ENCODE measurements at regions not wholly inside any gene's neighbourhood (a gene's known extent, or its start where the extent isn't known, plus 50 kb on each side); places are given as distances from the start of the nearest gene placed in this dataset.

DNA sequence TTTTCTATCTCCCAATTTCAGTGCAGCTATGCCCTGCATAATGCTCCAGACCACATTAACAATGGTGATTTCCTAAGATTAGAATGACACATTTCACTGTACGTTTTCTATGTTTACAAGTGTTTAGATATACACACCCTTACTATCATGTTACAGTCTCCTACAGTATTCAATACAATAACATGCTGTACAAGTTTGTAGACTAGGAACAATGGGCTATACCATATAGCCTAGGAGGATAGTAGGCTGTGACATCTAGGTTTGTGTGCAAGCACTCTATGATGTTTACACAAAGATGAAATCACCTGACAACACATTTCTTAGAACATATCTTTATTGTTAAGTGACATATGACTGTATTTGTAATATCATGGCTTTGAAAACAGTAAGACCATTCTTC, 1435.6 kb upstream of the NUDT12 start:
- DNase-seq (ENCODE audit: low read depth in 2 of 2, low spot score in 1 of 2), result no peak

- DNase-seq (ENCODE audit: low read depth in 2 of 2, low spot score in 1 of 2), result no peak
Observed at GRCh38 chr5:104987074-104987473, 1424.5 kb upstream of the NUDT12 start.

- DNase-seq (ENCODE audit: low read depth in 2 of 2, low spot score in 1 of 2), result no peak
Observed at GRCh38 chr5:104977529-104977928, 1414.9 kb upstream of the NUDT12 start.

GRCh38 chr5:104967806-104968410, 1405.3 kb upstream of the NUDT12 start:
- DNase-seq (ENCODE audit: low read depth in 2 of 2, low spot score in 1 of 2), result no peak

DNA sequence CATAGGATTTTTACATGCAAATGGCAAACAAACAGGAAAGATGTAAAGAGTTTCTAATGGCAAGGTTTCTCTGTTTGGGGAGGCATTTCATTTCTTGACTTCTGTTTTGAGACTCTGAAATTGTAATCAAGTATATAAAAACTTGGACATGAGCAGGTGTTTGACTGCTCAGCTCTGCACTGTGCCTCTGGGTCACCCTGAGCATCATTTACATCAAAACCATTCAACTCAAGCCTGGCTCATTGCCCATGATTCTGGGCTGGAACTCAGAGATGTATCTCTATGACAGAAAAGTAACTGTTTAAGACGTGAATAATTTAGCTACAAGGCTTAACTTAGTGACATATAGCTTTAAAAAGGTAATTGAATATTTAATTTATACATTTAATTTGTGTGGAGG, 1402.4 kb upstream of the NUDT12 start:
- DNase-seq (ENCODE audit: low read depth in 2 of 2, low spot score in 1 of 2), result no peak

DNA sequence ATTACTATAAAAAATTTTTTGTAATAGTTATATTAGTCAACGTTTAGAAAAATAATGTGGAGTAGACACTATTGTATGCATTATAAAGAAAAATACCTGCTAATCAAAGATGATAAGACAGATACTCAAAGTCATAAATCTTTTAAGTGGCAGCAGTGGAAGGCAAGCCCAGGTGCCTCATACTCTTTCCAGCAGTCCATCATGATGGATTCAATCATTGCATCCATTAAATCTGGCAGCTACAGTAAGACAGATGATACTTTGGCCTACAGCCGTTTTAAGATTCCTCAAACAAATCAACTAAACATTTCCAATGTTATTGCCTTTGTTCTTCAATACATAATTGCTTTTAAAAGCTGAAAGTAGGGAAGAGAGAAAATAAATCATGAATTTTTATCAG, 1392.9 kb upstream of the NUDT12 start:
- DNase-seq (ENCODE audit: low read depth in 2 of 2, low spot score in 1 of 2), result no peak

DNA sequence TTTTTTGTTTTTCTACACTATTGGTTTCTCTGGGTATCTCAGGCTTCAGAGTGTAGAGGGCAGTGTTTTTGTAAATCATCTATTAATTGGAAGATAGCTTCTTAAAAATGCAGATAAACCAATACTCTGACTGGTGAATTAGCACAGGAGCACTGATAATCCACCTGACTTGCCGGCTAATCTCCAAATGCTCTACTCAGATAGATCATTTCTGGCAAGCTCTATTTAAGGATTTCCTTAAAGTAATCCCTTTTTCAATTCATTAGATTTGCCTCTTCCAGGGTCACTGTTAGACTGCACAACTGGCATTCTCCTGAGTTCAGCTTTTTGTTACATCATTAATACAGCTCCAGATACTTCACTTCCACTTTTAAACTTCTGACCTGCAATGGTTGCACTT, 1390.3 kb upstream of the NUDT12 start:
- no peak for DNase-seq (ENCODE audit: low read depth in 2 of 2, low spot score in 1 of 2)

GRCh38 chr5:104951829-104952228, 1389.2 kb upstream of the NUDT12 start:
- no peak for DNase-seq (ENCODE audit: low read depth in 2 of 2, low spot score in 1 of 2)

- no peak for DNase-seq (ENCODE audit: low read depth in 2 of 2, low spot score in 1 of 2)
Observed at GRCh38 chr5:104947076-104947475, 1384.5 kb upstream of the NUDT12 start.

DNA sequence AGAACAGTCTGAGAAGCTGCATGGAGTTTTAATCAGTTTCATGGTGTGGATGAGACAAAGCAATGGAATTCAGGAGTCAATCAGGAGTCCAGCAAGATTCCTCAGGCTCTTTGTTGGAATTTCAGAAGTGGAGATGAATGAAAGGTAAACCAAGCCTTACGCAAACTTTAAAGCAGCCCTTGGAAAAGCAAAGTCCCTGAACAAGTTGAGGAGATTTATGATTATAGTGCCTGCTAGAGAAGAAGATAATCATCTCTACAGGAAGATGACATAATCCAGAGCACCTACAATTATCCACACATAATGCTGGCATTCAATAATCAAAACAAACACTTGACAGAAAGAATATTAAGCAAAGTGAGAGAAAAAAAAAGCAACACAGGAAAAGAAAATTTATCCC, 1380.1 kb upstream of the NUDT12 start:
- DNase-seq (ENCODE audit: low read depth in 2 of 2, low spot score in 1 of 2), result no peak

DNA sequence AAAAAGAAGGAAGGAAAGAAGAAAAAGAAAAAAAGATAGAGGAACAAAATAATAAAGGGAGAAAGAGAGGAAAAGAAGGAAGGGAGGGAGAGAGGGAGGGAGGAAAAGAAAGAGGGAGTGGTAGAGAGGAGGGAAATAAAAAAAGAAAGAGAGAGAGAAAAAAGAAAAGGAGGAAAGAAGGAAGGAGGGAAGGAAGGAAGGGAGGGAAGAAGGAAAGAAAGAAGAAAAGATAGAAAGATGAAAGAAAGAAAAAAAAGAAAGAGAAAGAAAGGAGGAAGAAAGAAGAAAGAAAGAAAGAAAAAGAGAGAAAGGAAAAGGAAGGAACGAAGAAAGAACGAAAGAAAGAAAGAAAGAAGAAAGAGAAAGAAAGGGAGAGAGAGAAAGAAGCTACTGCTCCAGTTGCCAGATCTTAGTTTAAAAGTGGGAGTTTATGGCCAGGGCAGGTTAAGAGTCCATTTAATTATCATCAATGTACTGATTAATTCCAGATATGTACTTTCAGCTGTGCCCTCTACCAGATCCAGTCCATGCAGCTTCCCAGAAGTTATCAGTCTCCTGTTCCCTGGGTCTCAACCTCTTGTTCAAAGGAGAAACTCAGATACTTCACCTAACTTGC, 1378.5 kb upstream of the NUDT12 start:
- no peak for DNase-seq (ENCODE audit: low read depth in 2 of 2, low spot score in 1 of 2)

- DNase-seq (ENCODE audit: low read depth in 2 of 2, low spot score in 1 of 2), result no peak
Observed at GRCh38 chr5:104937598-104937997, 1375.0 kb upstream of the NUDT12 start.

DNA sequence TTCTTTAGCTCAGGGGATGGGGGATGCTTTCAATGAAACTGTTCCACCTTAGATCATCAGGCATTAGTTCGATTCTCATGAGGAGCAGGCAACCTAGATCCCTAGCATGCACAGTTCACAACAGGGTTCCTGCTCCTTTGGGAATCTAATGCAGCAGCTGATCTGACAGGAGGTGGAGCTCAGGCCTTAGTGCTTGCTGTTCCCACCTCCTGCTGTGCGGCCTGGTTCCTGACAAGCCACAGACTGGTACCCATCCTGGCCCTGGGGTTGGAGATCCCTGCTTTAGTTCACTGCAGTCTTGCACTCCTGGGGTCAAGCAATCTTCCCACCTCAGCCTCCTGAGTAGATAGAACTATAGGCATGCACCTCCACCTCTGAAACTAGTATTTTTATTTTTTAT, 1369.8 kb upstream of the NUDT12 start:
- no peak for DNase-seq (ENCODE audit: low read depth in 2 of 2, low spot score in 1 of 2)

DNA sequence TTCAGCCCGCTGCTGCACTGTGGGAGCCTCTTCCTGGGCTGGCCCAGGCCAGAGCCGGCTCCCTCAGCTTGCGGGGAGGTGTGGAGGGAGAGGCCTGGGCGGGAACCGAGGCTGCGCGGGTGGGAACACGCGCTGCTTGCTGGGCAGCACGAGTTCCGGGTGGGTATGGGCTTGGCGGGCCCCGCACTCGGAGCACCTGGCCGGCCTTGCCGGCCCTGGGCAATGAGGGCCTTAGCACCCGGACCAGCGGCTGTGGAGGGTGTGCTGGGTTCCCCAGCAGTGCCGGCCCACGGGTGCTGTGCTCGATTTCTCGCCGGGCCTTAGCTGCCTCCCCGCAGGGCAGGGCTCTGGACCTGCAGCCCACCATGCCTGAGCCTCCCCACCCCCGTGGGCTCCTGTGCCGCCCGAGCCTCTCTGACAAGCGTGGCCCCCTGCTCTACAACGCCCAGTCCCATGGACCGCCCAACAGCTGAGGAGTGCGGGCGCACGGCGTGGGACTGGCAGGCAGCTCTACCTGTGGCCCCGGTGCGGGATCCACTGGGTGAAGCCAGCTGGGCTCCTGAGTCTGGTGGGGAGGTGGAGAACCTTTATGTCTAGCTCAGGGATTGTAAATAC, 1366.4 kb upstream of the NUDT12 start:
- no peak for DNase-seq (ENCODE audit: low read depth in 2 of 2, low spot score in 1 of 2)

GRCh38 chr5:104915226-104915625, 1352.6 kb upstream of the NUDT12 start:
- DNase-seq (ENCODE audit: low read depth in 2 of 2, low spot score in 1 of 2), result no peak

- no peak for DNase-seq (ENCODE audit: low read depth in 2 of 2, low spot score in 1 of 2)
Observed at GRCh38 chr5:104914536-104915070, 1352.0 kb upstream of the NUDT12 start.

GRCh38 chr5:104913841-104914281, 1351.3 kb upstream of the NUDT12 start:
- DNase-seq (ENCODE audit: low read depth in 2 of 2, low spot score in 1 of 2), result no peak

DNA sequence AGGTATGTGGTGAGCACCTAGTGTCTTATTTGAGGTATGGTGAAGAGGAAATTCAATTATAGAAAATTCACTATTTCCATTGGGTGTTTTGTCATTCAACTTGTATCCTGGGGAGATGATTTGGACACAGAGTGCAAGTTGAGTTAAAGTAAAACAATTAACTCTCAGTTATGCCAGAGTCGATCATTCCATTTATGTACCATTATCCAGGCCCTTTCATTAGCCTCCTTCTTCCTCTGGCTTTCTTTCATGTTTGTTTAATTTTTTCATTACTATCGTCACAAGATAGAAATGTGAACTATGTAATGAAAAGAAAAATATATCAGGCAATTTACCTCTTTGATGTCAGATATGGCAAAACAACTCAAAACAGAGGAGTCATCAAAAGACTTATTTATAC, 1347.2 kb upstream of the NUDT12 start:
- DNase-seq (ENCODE audit: low read depth in 2 of 2, low spot score in 1 of 2), result no peak

DNA sequence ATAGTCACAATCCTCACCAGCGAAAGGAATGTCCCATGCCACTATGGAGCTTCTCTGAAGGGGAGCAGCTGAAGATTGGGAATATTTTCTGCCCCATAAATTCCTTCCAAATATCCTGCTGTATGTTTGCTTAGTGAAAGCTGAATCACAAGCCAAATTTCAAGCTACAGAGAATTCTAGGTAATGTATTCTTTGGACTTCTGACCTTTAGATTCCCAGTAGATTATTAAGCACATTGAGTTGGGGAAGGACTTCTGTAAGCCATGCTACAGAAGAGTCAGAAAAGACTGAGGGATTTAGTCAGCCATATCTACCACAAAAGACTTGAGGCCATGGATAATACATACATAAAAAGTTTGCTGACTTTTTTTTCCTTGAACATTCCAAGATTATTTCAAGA, 1342.0 kb upstream of the NUDT12 start:
- DNase-seq (ENCODE audit: low read depth in 2 of 2, low spot score in 1 of 2), result no peak

GRCh38 chr5:104903941-104904340, 1341.4 kb upstream of the NUDT12 start:
- no peak for DNase-seq (ENCODE audit: low read depth in 2 of 2, low spot score in 1 of 2)

- no peak for DNase-seq (ENCODE audit: low read depth in 2 of 2, low spot score in 1 of 2)
Observed at GRCh38 chr5:104891596-104891995, 1329.0 kb upstream of the NUDT12 start.

- DNase-seq (ENCODE audit: low read depth in 2 of 2, low spot score in 1 of 2), result no peak
Observed at GRCh38 chr5:104890767-104891166, 1328.2 kb upstream of the NUDT12 start.

DNA sequence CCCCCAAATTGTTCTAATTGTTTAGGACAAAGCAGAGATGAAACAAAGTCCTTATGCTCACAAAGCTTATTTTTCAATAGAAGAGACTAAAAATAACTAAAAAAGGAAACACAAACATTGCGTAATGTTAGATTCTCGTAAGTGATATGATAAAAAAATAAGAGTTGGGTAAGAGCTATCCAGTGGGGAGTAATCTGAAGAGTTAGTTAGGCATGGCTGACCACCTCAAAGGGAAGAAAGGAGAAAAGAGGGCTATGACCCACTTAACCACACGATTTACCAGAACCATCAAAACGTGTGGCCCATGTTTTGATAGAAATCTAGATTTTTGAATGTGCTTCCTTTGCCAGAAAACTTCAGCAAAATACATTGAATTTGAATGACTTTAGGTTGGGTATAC, 1296.8 kb upstream of the NUDT12 start:
- DNase-seq (ENCODE audit: low read depth in 2 of 2, low spot score in 1 of 2), result no peak

All from stimulated activated CD8-positive, alpha-beta memory T cell treated with anti-CD3 and anti-CD28 coated beads, Interleukin-4, amount 100 ng/mL, for 4 hours (primary cell).